GM21423 (cell line): ENCODE measurements at regions not wholly inside any gene's neighbourhood (a gene's known extent, or its start where the extent isn't known, plus 50 kb on each side); places are given as distances from the start of the nearest gene placed in this dataset.

Source experiments
- ATAC-seq: cut with Tn5 transposase; IDR thresholded peaks from one replicate; pipeline ENCODE4 v1.9.1; 2021; ENCODE audit warnings: mild to moderate bottlenecking, moderate library complexity; ENCODE audit not compliant: unreplicated experiment

- ATAC-seq = no peak
These were observed 83.7 kb upstream of the APCDD1 start for GRCh38 chr18:10370716-10371115.

- ATAC-seq = no peak
These were observed 83.3 kb upstream of the APCDD1 start for GRCh38 chr18:10371165-10371564.

- ATAC-seq = no peak
These were observed 80.2 kb upstream of the APCDD1 start for GRCh38 chr18:10374195-10374594.

GRCh38 chr18:10374636-10375293 lies 79.7 kb upstream of the APCDD1 start:
- no peak for ATAC-seq

- ATAC-seq = no peak
These were observed 77.7 kb upstream of the APCDD1 start for GRCh38 chr18:10376731-10377130.

- ATAC-seq = no peak
These were observed 76.5 kb upstream of the APCDD1 start for GRCh38 chr18:10377956-10378355.

GRCh38 chr18:10378688-10379420 lies 75.6 kb upstream of the APCDD1 start:
- ATAC-seq = no peak

- ATAC-seq = no peak
These were observed 74.9 kb upstream of the APCDD1 start for GRCh38 chr18:10379522-10379921.

- ATAC-seq = no peak
These were observed 72.9 kb upstream of the APCDD1 start for GRCh38 chr18:10381516-10381915.

- ATAC-seq = no peak
These were observed 72.5 kb upstream of the APCDD1 start for GRCh38 chr18:10381951-10382350.

- no peak for ATAC-seq
These were observed 68.4 kb upstream of the APCDD1 start for GRCh38 chr18:10386049-10386448.

GRCh38 chr18:10386956-10387355 lies 67.5 kb upstream of the APCDD1 start:
- no peak for ATAC-seq

- ATAC-seq = no peak
These were observed 67.0 kb upstream of the APCDD1 start for GRCh38 chr18:10387399-10387798.

- ATAC-seq = no peak
These were observed 66.1 kb upstream of the APCDD1 start for GRCh38 chr18:10388373-10388772.

- peak; percentile 80 for ATAC-seq
These were observed 62.9 kb upstream of the APCDD1 start for GRCh38 chr18:10391506-10391905.

- no peak for ATAC-seq
These were observed 57.4 kb upstream of the APCDD1 start for GRCh38 chr18:10397004-10397403.

GRCh38 chr18:10398571-10398970 lies 55.9 kb upstream of the APCDD1 start:
- no peak for ATAC-seq

- no peak for ATAC-seq
These were observed 55.0 kb upstream of the APCDD1 start for GRCh38 chr18:10399465-10399864.

GRCh38 chr18:10400534-10401307 lies 53.7 kb upstream of the APCDD1 start:
- no peak for ATAC-seq

GRCh38 chr18:10401521-10401920 lies 52.9 kb upstream of the APCDD1 start:
- no peak for ATAC-seq

- no peak for ATAC-seq
These were observed 52.5 kb upstream of the APCDD1 start for GRCh38 chr18:10401930-10402329.
